ENCODE measurements at regions not wholly inside any gene's neighbourhood (a gene's known extent, or its start where the extent isn't known, plus 50 kb on each side); places are given as distances from the start of the nearest gene placed in this dataset.
A peak's percentile ranks its signal among the peaks of the same experiment; 100 is the strongest.
"Not testable (repeated sequence)": the region's sequence is repeated elsewhere in the genome, so short reads cannot be mapped to it uniquely, and the experiment has no call there.

GRCh38 chr6:144364782-144365181 lies 79.6 kb downstream of the UTRN start:
- TF ChIP-seq CTCF (IDR thresholded peaks at IDR 0.05; ENCODE audit: insufficient read depth, low read depth, low read length), result no peak
- H3K4me3 ChIP-seq (ENCODE audit: low read depth, low read length), result no peak overlapping the region
- DNase-seq (ENCODE audit: low read depth), result no peak

GRCh38 chr6:144365271-144365670 lies 80.1 kb downstream of the UTRN start:
- DNase-seq (ENCODE audit: low read depth), result no peak
- no peak overlapping the region for H3K4me3 ChIP-seq (ENCODE audit: low read depth, low read length)
- no peak for TF ChIP-seq CTCF (IDR thresholded peaks at IDR 0.05; ENCODE audit: insufficient read depth, low read depth, low read length)

GRCh38 chr6:144369696-144370095 lies 84.6 kb downstream of the UTRN start:
- DNase-seq (ENCODE audit: low read depth); H3K4me3 ChIP-seq (ENCODE audit: low read depth, low read length): not testable (repeated sequence)

- TF ChIP-seq CTCF (IDR thresholded peaks at IDR 0.05; ENCODE audit: insufficient read depth, low read depth, low read length), result no peak
- no peak overlapping the region for H3K4me3 ChIP-seq (ENCODE audit: low read depth, low read length)
- no peak for DNase-seq (ENCODE audit: low read depth)
These were observed 87.0 kb downstream of the UTRN start for GRCh38 chr6:144372116-144372515.

GRCh38 chr6:144372611-144373594 lies 87.8 kb downstream of the UTRN start:
- H3K4me3 ChIP-seq (ENCODE audit: low read depth, low read length), result no peak overlapping the region

GRCh38 chr6:144374525-144374924 lies 89.4 kb downstream of the UTRN start:
- not testable (repeated sequence) for H3K4me3 ChIP-seq (ENCODE audit: low read depth, low read length); DNase-seq (ENCODE audit: low read depth)

More at GRCh38 chr6:144372611-144373594, 87.8 kb downstream of the UTRN start:
- no peak for TF ChIP-seq CTCF (IDR thresholded peaks at IDR 0.05; ENCODE audit: insufficient read depth, low read depth, low read length)
- DNase-seq (ENCODE audit: low read depth), result no peak

- DNase-seq (ENCODE audit: low read depth), result peak; percentile 69
- no peak for TF ChIP-seq CTCF (IDR thresholded peaks at IDR 0.05; ENCODE audit: insufficient read depth, low read depth, low read length)
- H3K4me3 ChIP-seq (ENCODE audit: low read depth, low read length), result no peak overlapping the region
These were observed 92.6 kb downstream of the UTRN start for GRCh38 chr6:144377586-144378210.

Data from fibroblast of villous mesenchyme (primary cell).